GM18499 (cell line): ENCODE measurements at regions not wholly inside any gene's neighbourhood (a gene's known extent, or its start where the extent isn't known, plus 50 kb on each side); places are given as distances from the start of the nearest gene placed in this dataset.

Experiments
- ATAC-seq: cut with Tn5 transposase; IDR thresholded peaks from one replicate; pipeline ENCODE4 v1.9.1; 2021; ENCODE audit warnings: moderate number of reproducible peaks; ENCODE audit not compliant: insufficient read depth, unreplicated experiment

GRCh38 chr22:25390297-25391240, 171.1 kb downstream of the CRYBB2 start:
- no peak for ATAC-seq

- ATAC-seq = no peak
Measured at GRCh38 chr22:25392584-25392983, 171.9 kb upstream of the GRK3 start.

DNA sequence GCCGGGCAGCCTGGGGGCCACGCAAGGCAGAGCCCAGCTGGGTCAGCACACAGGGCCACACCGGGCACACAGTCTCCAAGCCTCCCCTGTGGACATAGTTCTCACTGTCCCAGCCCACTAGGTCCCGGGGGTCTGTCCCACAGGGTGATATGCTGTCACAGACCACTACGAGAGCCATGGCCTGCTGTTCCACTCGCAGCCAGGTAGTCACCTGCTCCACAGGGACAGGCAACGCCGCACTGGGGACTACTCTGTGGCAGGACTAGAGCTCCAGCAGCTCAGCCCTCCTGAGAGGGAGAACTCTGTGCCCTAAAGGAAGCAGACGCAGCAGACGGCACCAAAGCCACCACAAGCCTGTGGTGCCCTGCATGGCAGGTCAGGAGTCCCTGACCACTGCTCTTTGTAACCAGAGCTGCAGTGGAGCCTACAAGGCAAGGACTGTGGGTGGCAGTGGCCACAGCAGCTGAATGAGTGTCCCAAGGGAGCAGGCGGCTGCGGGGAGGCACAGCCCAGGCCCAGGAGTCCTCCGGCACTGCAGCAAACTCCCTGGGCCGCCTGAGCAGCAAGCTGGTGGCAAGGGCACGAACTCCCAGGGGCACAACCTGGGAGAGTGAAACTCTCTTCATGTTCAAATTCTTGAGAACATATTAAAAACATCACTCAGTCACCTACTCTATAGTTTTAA, 171.2 kb upstream of the GRK3 start:
- no peak for ATAC-seq

DNA sequence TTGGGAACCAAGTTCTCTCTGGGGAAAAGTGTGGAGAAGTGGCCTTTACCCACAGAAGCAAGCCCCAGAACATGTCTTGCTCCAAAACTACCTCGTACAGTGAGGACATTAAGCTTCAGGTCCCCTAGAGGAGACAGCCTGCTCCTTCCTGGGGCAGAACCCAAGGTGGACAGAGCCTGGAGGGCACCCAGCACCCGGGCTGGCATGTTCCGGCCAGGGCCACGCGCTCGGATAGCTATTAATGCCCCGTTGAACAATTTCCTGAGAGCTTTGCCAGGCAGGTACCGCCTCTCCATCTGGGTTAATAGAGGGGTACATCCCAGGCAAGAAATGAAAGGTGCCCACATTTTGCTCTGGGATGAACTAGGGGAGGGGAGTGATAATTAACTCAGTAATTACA, 169.0 kb upstream of the GRK3 start:
- no peak for ATAC-seq

DNA sequence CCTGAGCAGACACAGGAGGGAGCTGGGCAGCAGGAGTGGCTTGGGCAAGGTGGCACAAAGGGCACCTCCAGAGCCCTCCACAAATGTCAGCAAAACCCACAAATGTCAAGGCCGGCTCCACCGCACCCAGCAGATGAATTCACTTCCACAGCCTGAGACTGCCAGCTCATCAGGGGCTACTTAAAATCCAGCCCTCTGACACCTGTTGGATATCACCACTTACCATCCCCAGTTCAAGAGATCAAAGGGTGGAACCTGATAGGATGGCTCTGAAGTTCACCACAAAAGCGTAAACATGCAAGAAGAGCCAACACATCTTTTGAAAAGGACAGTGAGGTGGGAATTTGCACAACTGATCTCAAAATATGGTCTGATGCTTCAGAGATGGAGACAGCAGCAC, 168.6 kb upstream of the GRK3 start:
- no peak for ATAC-seq

DNA sequence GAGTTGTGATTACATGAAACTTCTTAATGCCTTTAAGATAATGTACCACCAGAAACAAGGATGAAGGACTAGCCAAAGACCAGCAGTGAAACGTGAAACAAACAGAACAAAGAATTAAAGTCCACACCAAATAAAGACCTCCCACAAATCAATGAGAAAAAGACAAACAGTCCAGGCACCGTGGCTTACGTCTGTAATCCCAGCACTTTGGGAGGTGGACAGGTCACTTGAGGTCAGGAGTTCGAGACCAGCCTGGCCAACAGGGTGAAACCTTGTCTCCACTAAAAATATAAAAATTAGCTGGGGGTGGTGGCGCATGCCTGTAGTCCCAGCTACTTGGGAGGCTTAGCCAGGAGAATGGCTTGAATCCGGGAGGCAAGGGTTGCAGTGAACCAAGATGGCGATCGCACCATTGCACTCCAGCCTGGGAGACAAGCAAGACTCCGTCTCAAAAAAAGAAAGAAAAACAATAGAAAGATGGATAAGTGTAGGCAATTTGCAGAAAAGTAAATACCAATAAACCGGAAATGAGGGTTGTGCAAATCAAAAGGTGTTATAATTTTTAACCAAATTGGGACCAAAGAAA, 167.8 kb upstream of the GRK3 start:
- no peak for ATAC-seq

- no peak for ATAC-seq
Measured at GRCh38 chr22:25397616-25398015, 166.9 kb upstream of the GRK3 start.

DNA sequence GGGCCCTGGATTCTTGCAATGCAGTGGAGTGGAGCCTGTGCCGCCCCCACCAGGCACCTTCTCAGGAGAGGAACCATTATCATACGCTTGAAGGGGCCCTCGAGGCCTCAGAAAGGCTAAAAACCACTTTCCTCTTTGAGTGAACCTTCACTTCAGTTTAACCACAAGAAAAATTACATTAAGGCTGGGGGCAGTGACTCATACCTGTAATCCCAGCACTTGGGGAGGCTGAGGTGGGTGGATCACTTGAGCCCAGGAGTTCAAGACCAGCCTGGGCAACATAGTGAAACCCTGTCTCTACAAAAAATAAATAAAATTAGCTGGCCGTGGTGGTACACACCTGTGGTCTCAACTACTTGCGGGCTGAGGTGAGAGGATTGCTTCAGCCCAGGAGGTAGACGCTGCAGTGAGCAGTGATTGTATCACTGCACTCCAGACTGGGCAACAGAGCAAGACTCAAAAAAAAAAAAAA, 165.8 kb upstream of the GRK3 start:
- peak; percentile 49 for ATAC-seq

DNA sequence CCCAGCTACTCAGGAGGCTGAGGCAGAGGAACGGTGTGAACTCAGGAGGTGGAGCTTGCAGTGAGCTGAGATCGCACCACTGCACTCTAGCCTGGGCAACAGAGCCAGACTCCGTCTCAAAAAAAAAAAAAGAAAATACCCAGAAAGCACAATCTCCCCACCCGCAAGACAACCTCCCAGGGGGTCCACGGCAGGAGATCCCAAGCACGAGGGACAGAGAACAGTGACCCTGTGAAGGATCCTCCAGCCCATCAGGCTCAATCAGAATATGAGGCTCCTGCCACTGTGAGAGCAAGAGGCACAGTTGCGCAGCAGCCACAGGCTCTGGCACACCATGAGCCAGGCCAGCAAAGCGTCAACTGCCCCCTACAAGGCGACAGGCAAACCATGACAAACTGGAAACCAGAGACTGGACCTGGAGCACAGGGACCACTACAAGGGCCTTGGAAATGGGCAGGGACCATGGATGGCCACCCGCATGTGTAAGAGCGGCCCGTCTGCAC, 164.8 kb upstream of the GRK3 start:
- ATAC-seq = no peak

DNA sequence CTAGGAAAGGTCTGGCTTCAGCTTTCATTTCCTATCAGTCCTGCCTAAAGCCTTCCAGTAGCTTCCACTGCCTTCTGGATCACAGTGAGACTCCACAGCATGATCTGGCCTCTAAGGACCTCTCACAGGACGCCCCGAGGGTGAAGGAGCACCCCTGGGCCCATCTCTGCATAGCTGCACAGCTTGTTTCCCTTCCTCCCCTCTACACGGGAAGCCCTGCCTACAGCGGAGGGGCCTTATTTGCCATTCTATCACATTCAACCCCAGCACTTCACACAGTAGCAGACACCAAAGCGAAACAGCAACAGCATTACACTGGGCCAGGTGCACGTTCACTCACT, 162.3 kb upstream of the GRK3 start:
- ATAC-seq = no peak

DNA sequence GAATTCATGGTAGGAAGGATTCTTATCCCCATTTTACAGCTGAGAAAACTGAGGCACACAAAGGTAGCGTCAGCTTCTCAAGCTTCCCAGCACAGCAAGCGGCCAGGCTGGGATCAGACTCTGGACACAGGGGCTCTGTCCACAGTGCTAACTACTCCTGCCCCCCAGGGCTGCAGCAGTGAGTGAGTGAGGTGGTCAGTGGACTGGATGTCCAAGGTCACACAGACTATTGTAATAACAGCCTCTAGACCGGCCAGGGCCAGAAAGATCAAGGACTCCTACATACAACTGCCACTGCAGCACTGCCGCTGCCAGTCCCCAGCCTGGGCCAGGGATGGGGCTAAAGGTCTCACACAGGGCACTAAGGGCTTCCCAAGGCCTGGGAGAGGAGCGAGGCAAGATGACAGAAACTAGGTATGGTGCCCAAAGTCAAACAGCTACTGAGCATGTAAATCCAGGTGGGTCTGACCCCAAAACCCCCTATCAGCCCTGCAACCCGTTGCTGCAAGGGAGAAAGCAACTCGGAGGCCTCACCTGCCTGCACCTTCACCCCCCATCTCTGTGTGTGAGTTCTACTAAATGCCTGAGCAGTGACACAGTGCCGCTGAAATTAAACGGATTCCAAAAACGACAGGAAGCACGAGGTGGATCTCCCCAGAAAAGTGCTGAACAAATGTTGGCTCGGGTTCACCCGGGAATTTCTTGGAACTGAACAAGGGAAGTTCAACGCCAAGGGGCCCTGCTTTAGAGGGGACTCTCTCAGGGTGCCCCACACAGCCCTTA, 161.8 kb upstream of the GRK3 start:
- no peak for ATAC-seq

GRCh38 chr22:25403284-25403810, 161.1 kb upstream of the GRK3 start:
- no peak for ATAC-seq

DNA sequence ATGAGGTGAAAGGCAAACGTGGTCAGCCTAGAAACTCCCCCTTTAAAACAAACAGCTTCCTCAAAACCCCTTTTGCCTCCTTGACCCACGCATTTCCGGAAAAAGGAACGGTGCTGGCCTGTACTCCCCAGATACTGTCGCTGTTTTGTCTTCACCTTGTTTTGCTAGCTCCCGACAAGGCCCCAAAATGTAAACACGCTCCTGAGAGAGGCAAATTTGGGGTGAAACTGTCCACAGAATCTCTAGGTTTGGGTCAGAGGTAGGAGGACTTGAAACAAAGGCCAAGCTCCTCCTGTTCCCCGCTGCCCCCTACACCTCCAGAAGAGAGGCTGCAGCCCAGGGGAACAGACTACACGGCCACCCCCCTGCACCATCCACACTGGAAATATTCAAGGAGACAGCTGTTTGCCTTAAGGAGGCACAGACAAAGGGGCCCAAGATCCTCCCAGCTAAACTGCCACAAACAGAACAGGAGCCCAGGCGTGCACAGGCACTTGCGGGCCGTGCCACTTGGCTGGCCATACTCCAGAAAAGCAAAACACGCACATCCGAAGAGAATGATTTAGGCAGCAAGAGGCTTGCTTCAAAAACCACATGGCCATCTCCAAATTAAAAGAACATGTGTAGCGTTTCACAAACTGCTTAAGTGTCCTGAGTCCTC, 160.5 kb upstream of the GRK3 start:
- no peak for ATAC-seq

GRCh38 chr22:25404556-25404927, 159.9 kb upstream of the GRK3 start:
- ATAC-seq = no peak

- ATAC-seq = no peak
Measured at GRCh38 chr22:25404928-25405816, 159.3 kb upstream of the GRK3 start.

DNA sequence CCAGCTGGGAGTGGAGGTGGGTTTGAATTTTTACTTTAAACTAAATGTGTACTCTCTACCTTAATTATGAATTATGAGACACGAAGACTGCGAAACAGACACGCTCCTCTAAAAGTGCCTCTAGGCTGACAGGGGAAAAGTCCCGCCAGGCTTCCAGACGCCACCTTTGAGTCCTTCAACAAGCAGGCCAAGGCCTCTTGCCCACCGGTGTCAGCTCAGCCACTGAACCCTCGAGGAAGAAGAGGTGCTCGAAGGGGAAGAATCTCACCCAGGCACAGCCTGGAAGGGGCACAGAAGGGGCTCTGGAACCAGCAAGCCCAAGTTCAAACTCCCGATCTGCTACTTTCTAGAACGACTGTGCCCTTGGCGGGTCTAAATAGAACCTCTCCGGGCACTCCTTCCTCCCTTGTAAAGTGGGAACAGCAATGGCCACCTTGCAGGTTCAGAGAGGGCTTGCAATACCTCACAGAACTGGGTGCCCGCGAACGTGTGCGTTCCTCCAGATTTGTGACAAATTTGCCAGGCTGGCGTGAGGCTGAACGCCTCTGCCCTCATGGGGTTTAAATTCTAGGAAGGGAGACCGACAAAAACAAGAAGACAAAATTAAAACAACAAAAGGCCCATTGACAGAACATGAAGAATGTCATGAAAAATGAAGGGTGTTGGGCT, 158.5 kb upstream of the GRK3 start:
- ATAC-seq = no peak

DNA sequence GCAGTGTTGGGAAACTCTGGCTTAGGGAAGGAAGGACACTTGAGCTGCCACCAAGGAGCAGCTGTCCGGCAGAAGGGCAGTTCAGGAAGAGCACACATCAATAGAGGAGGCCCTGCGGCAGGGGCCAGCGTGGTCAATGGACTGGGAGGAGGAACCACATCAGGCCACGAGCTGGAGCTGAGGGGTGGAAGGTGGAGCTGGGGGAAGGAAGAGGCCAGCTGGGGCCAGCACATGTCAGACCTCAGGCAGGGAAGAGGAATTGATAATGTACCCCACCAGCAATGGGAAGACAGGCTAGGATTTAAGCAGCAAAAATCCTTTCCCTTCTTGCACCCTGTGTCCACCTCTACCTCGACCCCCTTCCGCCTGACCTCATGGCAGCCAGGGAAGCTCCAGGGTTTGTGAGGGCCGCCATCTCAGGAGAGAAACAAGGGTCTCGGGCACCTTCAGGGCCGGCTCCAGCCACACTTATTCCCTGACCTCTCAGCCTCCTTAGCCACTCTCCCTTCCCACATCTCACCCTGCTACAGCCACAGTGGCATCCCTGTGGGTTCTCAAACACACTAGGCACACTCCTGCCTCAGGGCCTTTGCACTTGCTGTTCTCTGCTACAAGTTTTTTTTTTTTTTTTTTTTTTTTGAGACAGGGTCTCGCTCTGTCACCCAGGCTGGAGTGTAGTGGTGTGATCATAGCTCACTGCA, 157.8 kb upstream of the GRK3 start:
- ATAC-seq = no peak
